ENCODE measurements at regions not wholly inside any gene's neighbourhood (a gene's known extent, or its start where the extent isn't known, plus 50 kb on each side); places are given as distances from the start of the nearest gene placed in this dataset.

- peak overlapping the region; percentile 71 for H3K9ac ChIP-seq (ENCODE audit: low read length)
- H3K4me2 ChIP-seq (ENCODE audit: low read length) = peak overlapping the region; percentile 59
- Mint-ChIP-seq H3K27me3 (ENCODE audit: low read depth, unreplicated experiment) (no peaks in the 10 kb centered on the region), H3K36me3 (ENCODE audit: low read depth, unreplicated experiment) (no peaks in the 10 kb centered on the region), H3K27ac (ENCODE audit: unreplicated experiment) (peak overlapping the region; percentile 98), H3K9me3 (ENCODE audit: unreplicated experiment) (no peaks in the 10 kb centered on the region), H3K4me1 (ENCODE audit: low read depth, unreplicated experiment) (peaks cover 83% of the 10 kb centered on the region), H3K4me3 (ENCODE audit: unreplicated experiment) (no peak overlapping the region)
- H3K79me2 ChIP-seq (ENCODE audit: insufficient read depth, low read length) = no peaks in the 10 kb centered on the region
- H3K27me3 ChIP-seq (ENCODE audit: insufficient read depth, low read length) = no peaks in the 10 kb centered on the region
- H3K36me3 ChIP-seq (ENCODE audit: insufficient read depth, low read length) = no peaks in the 10 kb centered on the region
- H2AFZ ChIP-seq (ENCODE audit: low read depth, low read length) = no peak overlapping the region
- H3K4me1 ChIP-seq (ENCODE audit: insufficient read depth, low read length) = peaks cover 60% of the 10 kb centered on the region
- H3K27ac ChIP-seq (ENCODE audit: low read depth, low read length) = peak overlapping the region; percentile 89
- TF ChIP-seq EZH2 (IDR thresholded peaks at IDR 0.05; ENCODE audit: insufficient read depth, low read length) = no peak
- TF ChIP-seq CTCF (IDR thresholded peaks at IDR 0.05; ENCODE audit: insufficient read depth, low read depth, low read length) = no peak
- H3K9me3 ChIP-seq (ENCODE audit: insufficient read depth, low read depth, low read length) = no peaks in the 10 kb centered on the region
- DNase-seq (ENCODE audit: low read depth) = no peak
- no peak for FAIRE-seq
- no peaks in the 10 kb centered on the region for H4K20me1 ChIP-seq (ENCODE audit: insufficient read depth, low read length)
- H3K4me3 ChIP-seq (ENCODE audit: insufficient read depth, low read depth, low read length) = no peak overlapping the region
Observed at GRCh38 chr2:37774976-37775907, 103.8 kb upstream of the CDC42EP3 start.

- TF ChIP-seq CTCF (IDR thresholded peaks at IDR 0.05; ENCODE audit: insufficient read depth, low read depth, low read length) = no peak
- TF ChIP-seq EZH2 (IDR thresholded peaks at IDR 0.05; ENCODE audit: insufficient read depth, low read length) = no peak
- no peaks in the 10 kb centered on the region for H3K27me3 ChIP-seq (ENCODE audit: insufficient read depth, low read length)
- no peaks in the 10 kb centered on the region for H3K9me3 Mint-ChIP-seq (ENCODE audit: unreplicated experiment)
- H3K4me1 Mint-ChIP-seq (ENCODE audit: low read depth, unreplicated experiment) = peaks cover 88% of the 10 kb centered on the region
- no peaks in the 10 kb centered on the region for H3K9me3 ChIP-seq (ENCODE audit: insufficient read depth, low read depth, low read length)
- H3K4me1 ChIP-seq (ENCODE audit: insufficient read depth, low read length) = peaks cover 66% of the 10 kb centered on the region
- FAIRE-seq (peak; percentile 47), DNase-seq (ENCODE audit: low read depth) (peak; percentile 87)
- peak overlapping the region; percentile 71 for H3K9ac ChIP-seq (ENCODE audit: low read length)
- H4K20me1 ChIP-seq (ENCODE audit: insufficient read depth, low read length) = no peaks in the 10 kb centered on the region
- H3K36me3 ChIP-seq (ENCODE audit: insufficient read depth, low read length) = no peaks in the 10 kb centered on the region
- H3K4me3 Mint-ChIP-seq (ENCODE audit: unreplicated experiment) = no peak overlapping the region
- no peak overlapping the region for H3K4me3 ChIP-seq (ENCODE audit: insufficient read depth, low read depth, low read length)
- no peak overlapping the region for H2AFZ ChIP-seq (ENCODE audit: low read depth, low read length)
- H3K27me3 Mint-ChIP-seq (ENCODE audit: low read depth, unreplicated experiment) = no peaks in the 10 kb centered on the region
- peak overlapping the region; percentile 89 for H3K27ac ChIP-seq (ENCODE audit: low read depth, low read length)
- H3K79me2 ChIP-seq (ENCODE audit: insufficient read depth, low read length) = no peaks in the 10 kb centered on the region
- peak overlapping the region; percentile 59 for H3K4me2 ChIP-seq (ENCODE audit: low read length)
- H3K27ac Mint-ChIP-seq (ENCODE audit: unreplicated experiment) = peak overlapping the region; percentile 98
- H3K36me3 Mint-ChIP-seq (ENCODE audit: low read depth, unreplicated experiment) = no peaks in the 10 kb centered on the region
Observed at GRCh38 chr2:37775908-37776250, 104.4 kb upstream of the CDC42EP3 start.

- peak overlapping the region; percentile 59 for H3K4me2 ChIP-seq (ENCODE audit: low read length)
- H3K4me3 Mint-ChIP-seq (ENCODE audit: unreplicated experiment) = no peak overlapping the region
- peak overlapping the region; percentile 98 for H3K27ac Mint-ChIP-seq (ENCODE audit: unreplicated experiment)
- FAIRE-seq (peak; percentile 95), DNase-seq (ENCODE audit: low read depth) (peak; percentile 97)
- peaks cover 67% of the 10 kb centered on the region for H3K4me1 ChIP-seq (ENCODE audit: insufficient read depth, low read length)
- no peak overlapping the region for H2AFZ ChIP-seq (ENCODE audit: low read depth, low read length)
- H3K36me3 Mint-ChIP-seq (ENCODE audit: low read depth, unreplicated experiment) = no peaks in the 10 kb centered on the region
- H3K9me3 ChIP-seq (ENCODE audit: insufficient read depth, low read depth, low read length) = no peaks in the 10 kb centered on the region
- peak overlapping the region; percentile 71 for H3K9ac ChIP-seq (ENCODE audit: low read length)
- H3K27ac ChIP-seq (ENCODE audit: low read depth, low read length) = peak overlapping the region; percentile 89
- H3K4me1 Mint-ChIP-seq (ENCODE audit: low read depth, unreplicated experiment) = peaks cover 87% of the 10 kb centered on the region
- H3K27me3 ChIP-seq (ENCODE audit: insufficient read depth, low read length) = no peaks in the 10 kb centered on the region
- no peaks in the 10 kb centered on the region for H4K20me1 ChIP-seq (ENCODE audit: insufficient read depth, low read length)
- no peaks in the 10 kb centered on the region for H3K79me2 ChIP-seq (ENCODE audit: insufficient read depth, low read length)
- H3K4me3 ChIP-seq (ENCODE audit: insufficient read depth, low read depth, low read length) = no peak overlapping the region
- no peaks in the 10 kb centered on the region for H3K27me3 Mint-ChIP-seq (ENCODE audit: low read depth, unreplicated experiment)
- H3K9me3 Mint-ChIP-seq (ENCODE audit: unreplicated experiment) = no peaks in the 10 kb centered on the region
- TF ChIP-seq EZH2 (IDR thresholded peaks at IDR 0.05; ENCODE audit: insufficient read depth, low read length) = no peak
- no peak for TF ChIP-seq CTCF (IDR thresholded peaks at IDR 0.05; ENCODE audit: insufficient read depth, low read depth, low read length)
- no peaks in the 10 kb centered on the region for H3K36me3 ChIP-seq (ENCODE audit: insufficient read depth, low read length)
Observed at GRCh38 chr2:37776487-37776886, 105.0 kb upstream of the CDC42EP3 start.
